GM12878 (cell line): ENCODE measurements at regions not wholly inside any gene's neighbourhood (a gene's known extent, or its start where the extent isn't known, plus 50 kb on each side); places are given as distances from the start of the nearest gene placed in this dataset.

ENCODE experiments used
- ATAC-seq: fragments of 200-7000 bp; cut with Tn5 transposase; 3 replicates; pipeline ENCODE4 v1.9.1; 2020; ENCODE audit warnings: mild to moderate bottlenecking, moderate library complexity
- BruUV-seq: library from RNA; stranded (reverse); fragments of 400-500 nt; replicated peaks from 2 replicates; lab custom pipeline; 2021; lab: Mats Ljungman, UMichigan
- CTCF ChIA-PET: fragments of 300-600 bp; sonication (Branson Sonifier 250); formaldehyde crosslinking; extraction: SDS; loops from one replicate; lab custom pipeline; 2021; ENCODE audit warnings: inconsistent platforms; lab: Yijun Ruan, JAX
- POLR2A ChIA-PET: fragments of 350-600 bp; formaldehyde crosslinking; extraction: SDS; loops from one replicate; lab custom pipeline; 2021; ENCODE audit warnings: inconsistent platforms; lab: Charles Lee
- RAD21 ChIA-PET: fragments of 300-600 bp; sonication (Branson Sonifier 250); formaldehyde crosslinking; loops from one replicate; lab custom pipeline; 2023; ENCODE audit warnings: antibody characterized with exemption; ENCODE audit not compliant: unreplicated experiment; lab: Charles Lee
- SMC1A ChIA-PET: fragments of 300-600 bp; sonication (Branson Sonifier 250); formaldehyde crosslinking; loops from one replicate; lab custom pipeline; 2023; ENCODE audit not compliant: unreplicated experiment, uncharacterized antibody; lab: Charles Lee
- DNase-seq: peaks from one replicate; pipeline ENCODE4 v3.0.0-alpha.2; 2011; ENCODE audit warnings: low read depth, low spot score
- FAIRE-seq: peaks from 3 replicates; lab custom pipeline; 2011; peaks lifted over from hg19 to GRCh38; lab: Jason Lieb, UNC
- H2AFZ ChIP-seq: 2 replicates; pipeline ENCODE4 v1.6.0; 2011; ENCODE audit warnings: low read depth, low read length, control low read depth; ENCODE audit not compliant: control insufficient read depth
- H3K27ac ChIP-seq: 2 replicates; pipeline ENCODE4 v1.5.1; 2011; ENCODE audit warnings: control low read depth; ENCODE audit not compliant: control insufficient read depth, insufficient read depth
- H3K27me3 ChIP-seq, 2 experiments: replicated peaks in 1 of 2; 2 replicates each; pipeline versions ENCODE4 v1.6.0 to v1.6.1; 2011; ENCODE audit warnings: low read length in 1 of 2; ENCODE audit not compliant: control insufficient read depth in 2 of 2, insufficient read depth in 2 of 2
- H3K36me3 ChIP-seq, 2 experiments: 2 replicates each; pipeline ENCODE4 v1.5.1; 2011; ENCODE audit warnings: low read length in 1 of 2; ENCODE audit not compliant: control insufficient read depth in 2 of 2, insufficient read depth in 2 of 2
- H3K4me1 ChIP-seq: 2 replicates; pipeline ENCODE4 v1.6.1; 2011; ENCODE audit warnings: mild to moderate bottlenecking, low read length, moderate library complexity, mixed read lengths; ENCODE audit not compliant: control insufficient read depth, insufficient read depth
- H3K4me2 ChIP-seq: 2 replicates; pipeline ENCODE4 v1.6.0; 2011; ENCODE audit warnings: control low read depth; ENCODE audit not compliant: control insufficient read depth, insufficient read depth
- H3K4me3 ChIP-seq: fragments of 200-600 bp; sonication (generic); 2 replicates; pipeline ENCODE4 v1.5.1; 2016
- H3K79me2 ChIP-seq: 2 replicates; pipeline ENCODE4 v1.6.0; 2011; ENCODE audit warnings: low read length; ENCODE audit not compliant: control insufficient read depth, insufficient read depth
- H3K9ac ChIP-seq: 2 replicates; pipeline ENCODE4 v1.8.0; 2011; ENCODE audit warnings: low read length, control low read depth, mixed read lengths; ENCODE audit not compliant: control insufficient read depth, insufficient read depth
- H3K9me3 ChIP-seq: replicated peaks from 3 replicates; pipeline ENCODE4 v1.5.1; 2011; ENCODE audit warnings: mild to moderate bottlenecking, low read length; ENCODE audit not compliant: control insufficient read depth, insufficient read depth
- H4K20me1 ChIP-seq: 2 replicates; pipeline ENCODE4 v1.6.0; 2011; ENCODE audit not compliant: control insufficient read depth, insufficient read depth
- BRCA1 ChIP-seq: IDR thresholded peaks from 2 replicates; pipeline ENCODE4 v1.6.1; 2011; ENCODE audit warnings: low read depth, low read length, improper control_type of control experiment
- CREB1 ChIP-seq: IDR thresholded peaks from 2 replicates; pipeline ENCODE4 v1.6.1; 2012; ENCODE audit warnings: low read depth, mild to moderate bottlenecking, inconsistent platforms
- EZH2 ChIP-seq: IDR thresholded peaks from 2 replicates; pipeline ENCODE4 v1.6.1; 2012; ENCODE audit warnings: low read depth, mild to moderate bottlenecking, control low read depth, inconsistent platforms, low read length, borderline replicate concordance; ENCODE audit not compliant: control insufficient read depth
- FOXM1 ChIP-seq: IDR thresholded peaks from 2 replicates; pipeline ENCODE4 v1.6.1; 2012; ENCODE audit warnings: low read depth, mild to moderate bottlenecking, inconsistent platforms, low read length, moderate library complexity
- KDM1A ChIP-seq: fragments of 200-600 bp; sonication (generic); IDR thresholded peaks from 2 replicates; pipeline ENCODE4 v1.6.1; 2016; ENCODE audit warnings: borderline replicate concordance
- NBN ChIP-seq: fragments of 450-650 bp; IDR thresholded peaks from 2 replicates; pipeline ENCODE4 v1.6.1; 2016
- NR2C1 ChIP-seq: fragments of 450-650 bp; IDR thresholded peaks from 2 replicates; pipeline ENCODE4 v1.6.1; 2017; ENCODE audit warnings: antibody characterized with exemption, mild to moderate bottlenecking, moderate library complexity
- NRF1 ChIP-seq: conservative IDR thresholded peaks from 2 replicates; pipeline ENCODE4 v1.6.1; 2011; ENCODE audit warnings: mild to moderate bottlenecking, low read depth, low read length, improper control_type of control experiment
- PML ChIP-seq: IDR thresholded peaks from 2 replicates; pipeline ENCODE4 v1.6.1; 2012; ENCODE audit warnings: low read length, inconsistent platforms
- RAD51 ChIP-seq: fragments of 450-650 bp; IDR thresholded peaks from 2 replicates; pipeline ENCODE4 v1.6.1; 2016; ENCODE audit warnings: moderate library complexity, mild to moderate bottlenecking, inconsistent platforms
- RUNX3 ChIP-seq: IDR thresholded peaks from 2 replicates; pipeline ENCODE4 v1.6.1; 2012; ENCODE audit warnings: low read length, inconsistent platforms
- SP1 ChIP-seq: IDR thresholded peaks from one replicate; pipeline ENCODE4 v1.6.1; 2011; ENCODE audit warnings: low read depth, low read length
- TARDBP ChIP-seq: IDR thresholded peaks from 2 replicates; pipeline ENCODE4 v1.6.1; 2016; ENCODE audit warnings: borderline replicate concordance
- TCF12 ChIP-seq: IDR thresholded peaks from 2 replicates; pipeline ENCODE4 v1.6.1; 2011; ENCODE audit warnings: low read depth, mild to moderate bottlenecking, low read length
- YBX1 ChIP-seq: fragments of 450-650 bp; IDR thresholded peaks from 2 replicates; pipeline ENCODE4 v1.6.1; 2016; ENCODE audit warnings: antibody characterized with exemption
- WGBS: methylation state at CpG from one replicate; pipeline ENCODE4 v1.1.6; 2016; ENCODE audit warnings: low lambda C conversion rate; ENCODE audit not compliant: insufficient replicate concordance, insufficient coverage; ENCODE audit errors: missing lambda C conversion rate; 5-methylcytosine and 5-hydroxymethylcytosine counted together
- in situ Hi-C: fragments of 300-500 bp; cut with MboI; formaldehyde crosslinking; loops from 9 replicates; pipeline ENCODE4 v1.14.3; 2018; ENCODE audit warnings: mixed read lengths
- intact Hi-C: fragments of 100-400 bp; cut with micrococcal nuclease; formaldehyde crosslinking; loops from one replicate; pipeline ENCODE4 v1.14.2; 2022; ENCODE audit not compliant: unreplicated experiment

- SMC1A ChIA-PET, result interaction anchor here (1.4 kb wide), 1 partner anchor 11 kb away, joined by 3 read pairs; no protein-coding TSS in a partner anchor
- Histone ChIP-seq H3K27me3 (peaks cover 0 to 4% of the 10 kb centered on the region in 2 experiments; a peak in 2 of 4 replicates), H3K4me3 (no peak overlapping the region), H3K27ac (no peak overlapping the region), H3K79me2 (no peaks in the 10 kb centered on the region), H4K20me1 (no peaks in the 10 kb centered on the region), H3K4me2 (no peak overlapping the region), H3K9me3 (no peaks in the 10 kb centered on the region), H3K36me3 (no peaks in the 10 kb centered on the region), H3K4me1 (peaks cover 4% of the 10 kb centered on the region), H2AFZ (no peak overlapping the region), H3K9ac (no peak overlapping the region)
- no TSS peak for BruUV-seq
- intact Hi-C loops, result loop anchor here (10.0 kb wide), 1 partner anchor 687 kb away; no protein-coding TSS in a partner anchor
- ATAC-seq, result peak; percentile 43; the same call in 2 of the 3 replicates
- CTCF ChIA-PET, result no interaction called here
- no peak for FAIRE-seq
- DNase-seq, result no peak
- 4% methylated on average over 3 of the region's 3 CpGs for WGBS
- RAD21 ChIA-PET, result no interaction called here
- POLR2A ChIA-PET, result no interaction called here
- in situ Hi-C loops, result no loop called here
- peak; percentile 18; the same call in 1 of the 2 replicates for TF ChIP-seq RUNX3
- no peak for TF ChIP-seq PML
Measured at GRCh38 chr4:144357975-144358374, 217.5 kb upstream of the GYPA start.

GRCh38 chr4:144360146-144360793, 219.8 kb upstream of the GYPA start:
- H3K4me1 ChIP-seq, result peaks cover 4% of the 10 kb centered on the region
- DNase-seq, result no peak
- no peak overlapping the region for H3K4me2 ChIP-seq
- no peaks in the 10 kb centered on the region for H3K9me3 ChIP-seq
- intact Hi-C loops, result no loop called here
- SMC1A ChIA-PET, result interaction anchor here (1.0 kb wide), 1 partner anchor 9 kb away, joined by 4 read pairs; no protein-coding TSS in a partner anchor
- peaks cover 0 to 3% of the 10 kb centered on the region in 2 experiments; a peak in 1 of 4 replicates for H3K27me3 ChIP-seq
- POLR2A ChIA-PET, result no interaction called here
- CTCF ChIA-PET, result no interaction called here
- 0% methylated on average over 3 of the region's 3 CpGs for WGBS
- RAD21 ChIA-PET, result no interaction called here
- in situ Hi-C loops, result no loop called here
- H3K4me3 ChIP-seq, result no peak overlapping the region
- TF ChIP-seq TARDBP (no peak), YBX1 (no peak), BRCA1 (no peak), NBN (no peak), CREB1 (no peak), SP1 (no peak), RAD51 (no peak), TCF12 (no peak), EZH2 (no peak), KDM1A (no peak), FOXM1 (no peak), NR2C1 (no peak), NRF1 (no peak)
- TF ChIP-seq, all 136 proteins: peak for 0
- no peaks in the 10 kb centered on the region for H3K79me2 ChIP-seq
- no peak overlapping the region for H2AFZ ChIP-seq
- no peak overlapping the region for H3K27ac ChIP-seq
- no peak for ATAC-seq
- no TSS peak for BruUV-seq
- no peaks in the 10 kb centered on the region for H3K36me3 ChIP-seq
- no peak overlapping the region for H3K9ac ChIP-seq
- H4K20me1 ChIP-seq, result no peaks in the 10 kb centered on the region
- no peak for FAIRE-seq
